Prostate gland (tissue), 2 donors: ENCODE measurements at regions not wholly inside any gene's neighbourhood (a gene's known extent, or its start where the extent isn't known, plus 50 kb on each side); places are given as distances from the start of the nearest gene placed in this dataset.

Experiments used
- POLR2AphosphoS5 ChIP-seq: sonication (generic); formaldehyde crosslinking; IDR thresholded peaks from one replicate; pipeline ENCODE4 v1.6.1; 2017; ENCODE audit warnings: antibody characterized with exemption
- TF ChIP-seq, protein P1 (sequence below), 4 experiments: fragments of 200-600 bp in 2 of 4; fragments of 450-650 bp in 2 of 4; sonication (generic) in 2 of 4; IDR thresholded peaks; 1 replicate in 3 of 4; 2 replicates in 1 of 4; pipeline ENCODE4 v1.5.1; 2016 to 2019; ENCODE audit warnings: antibody characterized with exemption in 4 of 4, mild to moderate bottlenecking in 2 of 4, moderate library complexity in 2 of 4

DNA sequence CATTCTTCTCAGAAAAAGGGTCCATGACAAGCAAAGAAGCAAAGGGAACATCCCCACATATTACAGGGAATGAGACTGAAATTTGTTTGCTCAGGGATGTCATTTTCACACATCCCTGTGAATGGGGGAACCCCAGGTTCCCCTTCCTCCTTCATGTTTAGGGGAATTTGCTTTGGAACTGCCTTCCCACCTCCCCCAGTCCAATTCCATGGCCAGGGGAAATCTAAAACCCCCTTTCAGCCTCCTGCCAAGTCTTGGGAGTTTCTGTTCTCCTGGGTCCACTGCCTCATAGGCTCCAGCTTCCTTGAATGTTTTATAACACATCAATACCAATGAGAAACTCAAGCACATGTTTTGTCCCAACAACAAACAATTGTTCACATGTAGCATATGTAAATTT lies 297.5 kb upstream of the CTNNB1 start:
- TF ChIP-seq, protein P1, sequence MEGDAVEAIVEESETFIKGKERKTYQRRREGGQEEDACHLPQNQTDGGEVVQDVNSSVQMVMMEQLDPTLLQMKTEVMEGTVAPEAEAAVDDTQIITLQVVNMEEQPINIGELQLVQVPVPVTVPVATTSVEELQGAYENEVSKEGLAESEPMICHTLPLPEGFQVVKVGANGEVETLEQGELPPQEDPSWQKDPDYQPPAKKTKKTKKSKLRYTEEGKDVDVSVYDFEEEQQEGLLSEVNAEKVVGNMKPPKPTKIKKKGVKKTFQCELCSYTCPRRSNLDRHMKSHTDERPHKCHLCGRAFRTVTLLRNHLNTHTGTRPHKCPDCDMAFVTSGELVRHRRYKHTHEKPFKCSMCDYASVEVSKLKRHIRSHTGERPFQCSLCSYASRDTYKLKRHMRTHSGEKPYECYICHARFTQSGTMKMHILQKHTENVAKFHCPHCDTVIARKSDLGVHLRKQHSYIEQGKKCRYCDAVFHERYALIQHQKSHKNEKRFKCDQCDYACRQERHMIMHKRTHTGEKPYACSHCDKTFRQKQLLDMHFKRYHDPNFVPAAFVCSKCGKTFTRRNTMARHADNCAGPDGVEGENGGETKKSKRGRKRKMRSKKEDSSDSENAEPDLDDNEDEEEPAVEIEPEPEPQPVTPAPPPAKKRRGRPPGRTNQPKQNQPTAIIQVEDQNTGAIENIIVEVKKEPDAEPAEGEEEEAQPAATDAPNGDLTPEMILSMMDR (IDR thresholded peaks at IDR 0.05), result no peak
- no peak for TF ChIP-seq POLR2AphosphoS5
